ENCODE measurements at regions not wholly inside any gene's neighbourhood (a gene's known extent, or its start where the extent isn't known, plus 50 kb on each side); places are given as distances from the start of the nearest gene placed in this dataset.

GRCh38 chr1:234961456-234962339 is 166.9 kb downstream of the TOMM20 start:
- peak in 1 of 2 donors; percentile 57 for DNase-seq
- TF ChIP-seq, protein P1, sequence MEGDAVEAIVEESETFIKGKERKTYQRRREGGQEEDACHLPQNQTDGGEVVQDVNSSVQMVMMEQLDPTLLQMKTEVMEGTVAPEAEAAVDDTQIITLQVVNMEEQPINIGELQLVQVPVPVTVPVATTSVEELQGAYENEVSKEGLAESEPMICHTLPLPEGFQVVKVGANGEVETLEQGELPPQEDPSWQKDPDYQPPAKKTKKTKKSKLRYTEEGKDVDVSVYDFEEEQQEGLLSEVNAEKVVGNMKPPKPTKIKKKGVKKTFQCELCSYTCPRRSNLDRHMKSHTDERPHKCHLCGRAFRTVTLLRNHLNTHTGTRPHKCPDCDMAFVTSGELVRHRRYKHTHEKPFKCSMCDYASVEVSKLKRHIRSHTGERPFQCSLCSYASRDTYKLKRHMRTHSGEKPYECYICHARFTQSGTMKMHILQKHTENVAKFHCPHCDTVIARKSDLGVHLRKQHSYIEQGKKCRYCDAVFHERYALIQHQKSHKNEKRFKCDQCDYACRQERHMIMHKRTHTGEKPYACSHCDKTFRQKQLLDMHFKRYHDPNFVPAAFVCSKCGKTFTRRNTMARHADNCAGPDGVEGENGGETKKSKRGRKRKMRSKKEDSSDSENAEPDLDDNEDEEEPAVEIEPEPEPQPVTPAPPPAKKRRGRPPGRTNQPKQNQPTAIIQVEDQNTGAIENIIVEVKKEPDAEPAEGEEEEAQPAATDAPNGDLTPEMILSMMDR (IDR thresholded peaks at IDR 0.05): no peak
- peaks cover 20 to 86% (median 62%) of the 10 kb centered on the region in 9 donors for H3K4me1 ChIP-seq
- no peaks in the 10 kb centered on the region for H3K36me3 ChIP-seq
- H3K27ac ChIP-seq: peak overlapping the region; percentile 36 to 96 (median 76)
- intact Hi-C loops (cut with DNase I): loop anchor here in 6 of 10 donors (5.0 kb wide), 3 partner anchors 34 to 104 kb away; no protein-coding TSS in a partner anchor
- ATAC-seq: peak; percentile 18 to 70 (median 52)
- H3K4me3 ChIP-seq: peak overlapping the region in 1 of 10 donors; percentile 17
- WGBS, 2 donors: 55 to 64% methylated on average over 9 of the region's 9 CpGs
- H3K9me3 ChIP-seq: no peaks in the 10 kb centered on the region
- no peaks in the 10 kb centered on the region for H3K27me3 ChIP-seq

- Histone ChIP-seq H3K4me3 (no peak overlapping the region), H3K27ac (peak overlapping the region; percentile 4 to 96 (median 76)), H3K27me3 (no peaks in the 10 kb centered on the region), H3K36me3 (no peaks in the 10 kb centered on the region), H3K9me3 (no peaks in the 10 kb centered on the region), H3K4me1 (peaks cover 20 to 94% (median 66%) of the 10 kb centered on the region in 9 donors)
- DNase-seq (no peak), ATAC-seq (peak in 5 of 8 donors; percentile 9 to 52 (median 31))
- WGBS, 2 donors: 62 to 66% methylated on average over 17 of the region's 17 CpGs
- TF ChIP-seq, protein P1 (IDR thresholded peaks at IDR 0.05): no peak
- intact Hi-C loops (cut with DNase I): loop anchor here in 6 of 10 donors (5.0 kb wide), 3 partner anchors 34 to 104 kb away; no protein-coding TSS in a partner anchor
These were observed 167.7 kb downstream of the TOMM20 start for GRCh38 chr1:234960722-234961455.

DNA sequence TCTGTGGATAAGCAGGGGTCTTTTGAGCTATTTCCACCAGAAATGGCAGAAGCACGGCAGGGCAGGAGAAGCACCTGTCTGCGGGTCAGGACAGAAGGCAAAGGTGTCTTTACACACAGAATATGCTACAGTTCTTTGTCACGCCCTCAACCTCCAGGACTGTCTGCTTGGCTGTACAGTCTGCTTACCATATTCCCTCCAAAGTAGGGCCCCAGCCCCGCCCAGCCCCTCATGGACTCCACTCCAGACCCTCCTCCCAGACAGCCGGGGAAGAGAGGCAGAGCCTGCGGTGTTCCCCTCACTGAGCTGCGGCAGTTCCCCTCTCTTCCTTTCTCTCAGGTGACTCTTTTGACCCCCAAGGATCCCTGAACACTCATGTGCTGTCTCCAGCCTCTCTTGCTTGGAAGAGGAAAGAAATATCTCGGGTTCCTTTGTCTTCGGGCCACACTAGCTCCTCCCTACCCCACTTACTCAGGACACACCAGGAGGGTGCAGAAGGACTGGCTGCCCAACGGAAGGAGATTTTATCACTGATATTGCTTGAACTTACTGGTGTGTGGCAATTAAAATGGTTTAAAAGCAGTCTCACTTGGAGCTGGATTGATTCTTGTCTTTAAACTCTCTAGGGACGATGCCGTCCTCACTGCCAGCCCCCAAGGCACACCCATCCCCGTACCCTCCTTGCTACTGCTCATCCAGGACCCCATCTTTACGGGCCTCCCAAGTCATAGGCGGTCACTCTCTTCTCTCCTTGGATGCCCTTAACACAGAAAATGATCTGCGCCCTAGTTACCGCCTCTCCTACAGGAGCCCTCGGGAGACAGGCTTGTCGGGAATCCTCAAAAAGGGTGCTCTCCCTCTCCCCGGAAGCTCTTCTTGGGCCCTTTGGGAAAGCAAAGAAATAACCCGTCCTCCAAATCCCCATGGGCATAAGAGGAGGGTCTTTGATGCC is 169.7 kb downstream of the TOMM20 start:
- no peaks in the 10 kb centered on the region for H3K27me3 ChIP-seq
- ATAC-seq (no peak), DNase-seq (no peak)
- TF ChIP-seq, protein P1 (IDR thresholded peaks at IDR 0.05): no peak
- H3K4me1 ChIP-seq: peaks cover 18 to 98% (median 63%) of the 10 kb centered on the region in 9 donors
- 90 to 92% methylated on average over 21 of the region's 21 CpGs for WGBS, 2 donors
- H3K36me3 ChIP-seq: no peaks in the 10 kb centered on the region
- H3K9me3 ChIP-seq: no peaks in the 10 kb centered on the region
- H3K4me3 ChIP-seq: no peak overlapping the region
- H3K27ac ChIP-seq: peak overlapping the region in 4 of 10 donors; percentile 33 to 96 (median 78)
- intact Hi-C loops (cut with DNase I): no loop called here

Data from heart right ventricle (tissue), 16 donors.